BLaER1 (cell line): ENCODE measurements at regions not wholly inside any gene's neighbourhood (a gene's known extent, or its start where the extent isn't known, plus 50 kb on each side); places are given as distances from the start of the nearest gene placed in this dataset.

Experiments
- H3K27ac ChIP-seq: shearing (Covaris generic); formaldehyde crosslinking; 2 replicates; pipeline ENCODE4 v1.8.1; 2022
- H3K27me3 ChIP-seq: shearing (Covaris generic); formaldehyde crosslinking; 2 replicates; pipeline ENCODE4 v1.8.1; 2022
- H3K36me3 ChIP-seq: shearing (Covaris generic); formaldehyde crosslinking; 2 replicates; pipeline ENCODE4 v1.8.1; 2022
- H3K4me1 ChIP-seq: shearing (Covaris generic); formaldehyde crosslinking; 2 replicates; pipeline ENCODE4 v1.8.1; 2022
- H3K4me2 ChIP-seq: shearing (Covaris generic); formaldehyde crosslinking; 2 replicates; pipeline ENCODE4 v1.8.1; 2022
- H3K4me3 ChIP-seq: shearing (Covaris generic); formaldehyde crosslinking; 2 replicates; pipeline ENCODE4 v1.8.1; 2022
- H3K9ac ChIP-seq: shearing (Covaris generic); formaldehyde crosslinking; 2 replicates; pipeline ENCODE4 v1.8.1; 2022
- H3K9me3 ChIP-seq: shearing (Covaris generic); formaldehyde crosslinking; 2 replicates; pipeline ENCODE4 v1.8.1; 2022
- H4K20me1 ChIP-seq: shearing (Covaris generic); formaldehyde crosslinking; 2 replicates; pipeline ENCODE4 v1.8.1; 2022
- Cebpa-rat ChIP-seq: shearing (Covaris generic); IDR thresholded peaks from 2 replicates; pipeline ENCODE4 v1.8.1; 2022

GRCh38 chr4:36394352-36394903 lies 113.0 kb downstream of the DTHD1 start:
- Histone ChIP-seq H4K20me1 (no peaks in the 10 kb centered on the region), H3K4me3 (no peak overlapping the region)
- no peak for TF ChIP-seq Cebpa-rat

GRCh38 chr4:36399762-36400353 lies 118.4 kb downstream of the DTHD1 start:
- 0 out of 2 replicates have a peak, but pooled peaks cover 6% of the 10 kb centered on the region for H3K9me3 ChIP-seq
- no peak overlapping the region for H3K4me3 ChIP-seq
- H3K4me2 ChIP-seq = no peak overlapping the region
- H3K27ac ChIP-seq = no peak overlapping the region
- H3K36me3 ChIP-seq = no peaks in the 10 kb centered on the region
- H3K4me1 ChIP-seq = no peaks in the 10 kb centered on the region
- H3K9ac ChIP-seq = no peak overlapping the region
- no peak for TF ChIP-seq Cebpa-rat
- H4K20me1 ChIP-seq = no peaks in the 10 kb centered on the region
- no peaks in the 10 kb centered on the region for H3K27me3 ChIP-seq

More at GRCh38 chr4:36394352-36394903, 113.0 kb downstream of the DTHD1 start:
- H3K27me3 ChIP-seq = no peaks in the 10 kb centered on the region
- H3K4me1 ChIP-seq = no peaks in the 10 kb centered on the region
- no peaks in the 10 kb centered on the region for H3K36me3 ChIP-seq
- H3K9me3 ChIP-seq = no peaks in the 10 kb centered on the region
- H3K9ac ChIP-seq = no peak overlapping the region
- no peak overlapping the region for H3K4me2 ChIP-seq
- no peak overlapping the region for H3K27ac ChIP-seq

GRCh38 chr4:36402008-36402758 lies 120.8 kb downstream of the DTHD1 start:
- Histone ChIP-seq H3K36me3 (no peaks in the 10 kb centered on the region), H3K27me3 (no peaks in the 10 kb centered on the region), H3K4me2 (no peak overlapping the region), H3K27ac (no peak overlapping the region), H3K4me3 (no peak overlapping the region), H3K9ac (no peak overlapping the region), H3K9me3 (0 out of 2 replicates have a peak, but pooled peaks cover 6% of the 10 kb centered on the region), H4K20me1 (no peaks in the 10 kb centered on the region), H3K4me1 (no peaks in the 10 kb centered on the region)
- no peak for TF ChIP-seq Cebpa-rat

- H3K27me3 ChIP-seq = no peaks in the 10 kb centered on the region
- no peak overlapping the region for H3K9ac ChIP-seq
- H3K9me3 ChIP-seq = no peaks in the 10 kb centered on the region
- no peak for TF ChIP-seq Cebpa-rat
- H3K4me3 ChIP-seq = no peak overlapping the region
- no peak overlapping the region for H3K27ac ChIP-seq
- no peaks in the 10 kb centered on the region for H3K36me3 ChIP-seq
- H3K4me2 ChIP-seq = no peak overlapping the region
- no peaks in the 10 kb centered on the region for H4K20me1 ChIP-seq
- no peaks in the 10 kb centered on the region for H3K4me1 ChIP-seq
These were observed 129.9 kb downstream of the DTHD1 start for GRCh38 chr4:36411338-36411737.

- no peak overlapping the region for H3K9ac ChIP-seq
- no peaks in the 10 kb centered on the region for H4K20me1 ChIP-seq
- no peak overlapping the region for H3K4me3 ChIP-seq
- no peak for TF ChIP-seq Cebpa-rat
- H3K9me3 ChIP-seq = peaks cover 10% of the 10 kb centered on the region
- no peak overlapping the region for H3K27ac ChIP-seq
- no peaks in the 10 kb centered on the region for H3K27me3 ChIP-seq
- no peak overlapping the region for H3K4me2 ChIP-seq
- H3K4me1 ChIP-seq = no peaks in the 10 kb centered on the region
- no peaks in the 10 kb centered on the region for H3K36me3 ChIP-seq
These were observed 132.8 kb downstream of the DTHD1 start for GRCh38 chr4:36414248-36414647.

GRCh38 chr4:36417146-36417545 lies 135.7 kb downstream of the DTHD1 start:
- Histone ChIP-seq H3K9ac (no peak overlapping the region), H3K9me3 (peaks cover 23% of the 10 kb centered on the region), H3K36me3 (0 out of 2 replicates have a peak, but pooled peaks cover 5% of the 10 kb centered on the region), H3K4me2 (no peak overlapping the region), H3K4me1 (no peaks in the 10 kb centered on the region), H4K20me1 (no peaks in the 10 kb centered on the region), H3K4me3 (no peak overlapping the region), H3K27ac (no peak overlapping the region), H3K27me3 (no peaks in the 10 kb centered on the region)
- no peak for TF ChIP-seq Cebpa-rat

GRCh38 chr4:36420111-36420679 lies 138.8 kb downstream of the DTHD1 start:
- no peak for TF ChIP-seq Cebpa-rat
- H3K9ac ChIP-seq = no peak overlapping the region
- H3K36me3 ChIP-seq = 0 out of 2 replicates have a peak, but pooled peaks cover 5% of the 10 kb centered on the region
- no peak overlapping the region for H3K4me3 ChIP-seq
- peaks cover 23% of the 10 kb centered on the region for H3K9me3 ChIP-seq
- no peaks in the 10 kb centered on the region for H4K20me1 ChIP-seq
- H3K4me2 ChIP-seq = no peak overlapping the region
- no peak overlapping the region for H3K27ac ChIP-seq
- H3K4me1 ChIP-seq = no peaks in the 10 kb centered on the region
- no peaks in the 10 kb centered on the region for H3K27me3 ChIP-seq

GRCh38 chr4:36422607-36423006 lies 141.2 kb downstream of the DTHD1 start:
- Histone ChIP-seq H3K9ac (no peak overlapping the region), H3K4me2 (no peak overlapping the region), H4K20me1 (no peaks in the 10 kb centered on the region), H3K27me3 (no peaks in the 10 kb centered on the region), H3K9me3 (peaks cover 18% of the 10 kb centered on the region), H3K4me1 (peaks cover 12% of the 10 kb centered on the region), H3K36me3 (0 out of 2 replicates have a peak, but pooled peaks cover 5% of the 10 kb centered on the region), H3K4me3 (no peak overlapping the region), H3K27ac (no peak overlapping the region)
- TF ChIP-seq Cebpa-rat = no peak

GRCh38 chr4:36426741-36427140 lies 145.3 kb downstream of the DTHD1 start:
- Histone ChIP-seq H3K36me3 (no peaks in the 10 kb centered on the region), H3K27me3 (no peaks in the 10 kb centered on the region), H3K4me3 (no peak overlapping the region), H3K27ac (peak overlapping the region; percentile 65), H3K4me1 (peaks cover 21% of the 10 kb centered on the region), H4K20me1 (no peaks in the 10 kb centered on the region), H3K9me3 (no peaks in the 10 kb centered on the region), H3K9ac (no peak overlapping the region), H3K4me2 (peak overlapping the region; percentile 70)
- TF ChIP-seq Cebpa-rat = no peak

- Histone ChIP-seq H3K4me3 (no peak overlapping the region), H3K9ac (no peak overlapping the region), H4K20me1 (no peaks in the 10 kb centered on the region), H3K4me1 (peaks cover 21% of the 10 kb centered on the region), H3K9me3 (no peaks in the 10 kb centered on the region), H3K27me3 (no peaks in the 10 kb centered on the region), H3K36me3 (no peaks in the 10 kb centered on the region), H3K4me2 (peak overlapping the region; percentile 70), H3K27ac (peak overlapping the region; percentile 65)
- TF ChIP-seq Cebpa-rat = no peak
These were observed 146.3 kb downstream of the DTHD1 start for GRCh38 chr4:36427696-36428095.
